OCI-LY7 (cell line): ENCODE measurements at regions not wholly inside any gene's neighbourhood (a gene's known extent, or its start where the extent isn't known, plus 50 kb on each side); places are given as distances from the start of the nearest gene placed in this dataset.

Experiments
- EZH2phosphoT487 ChIP-seq: fragments of 200-600 bp; sonication (generic); IDR thresholded peaks from 2 replicates; pipeline ENCODE4 v1.6.1; 2018; ENCODE audit warnings: low read depth, borderline replicate concordance, mild to moderate bottlenecking, mixed run types, antibody characterized with exemption, low read length, moderate library complexity, mixed read lengths
- TF ChIP-seq, protein P1 (sequence below): fragments of 200-600 bp; sonication (generic); conservative IDR thresholded peaks from 2 replicates; pipeline ENCODE4 v1.5.1; 2014; ENCODE audit warnings: mild to moderate bottlenecking, antibody characterized with exemption, low read length, moderate library complexity, mixed read lengths

DNA sequence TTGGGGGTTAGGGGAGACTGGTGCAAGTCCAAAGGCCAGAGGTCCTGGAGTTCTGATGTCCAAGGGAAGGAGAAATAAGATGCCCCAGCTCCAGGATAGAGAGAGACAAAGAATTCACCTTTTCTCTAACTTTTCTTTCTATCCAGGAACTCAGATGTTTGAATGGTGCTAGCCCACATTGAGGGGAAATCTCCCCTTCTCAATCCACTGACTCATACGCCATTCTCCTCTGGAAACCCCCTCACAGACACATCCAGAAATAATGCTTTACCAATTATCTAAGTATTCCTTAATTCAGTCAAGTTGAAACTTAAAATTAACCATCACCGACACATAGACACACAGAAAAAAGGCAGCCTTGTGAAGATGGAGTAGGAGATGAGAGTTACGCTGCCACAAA lies 1085.2 kb downstream of the NSUN3 start:
- TF ChIP-seq EZH2phosphoT487 = no peak
- TF ChIP-seq, protein P1, sequence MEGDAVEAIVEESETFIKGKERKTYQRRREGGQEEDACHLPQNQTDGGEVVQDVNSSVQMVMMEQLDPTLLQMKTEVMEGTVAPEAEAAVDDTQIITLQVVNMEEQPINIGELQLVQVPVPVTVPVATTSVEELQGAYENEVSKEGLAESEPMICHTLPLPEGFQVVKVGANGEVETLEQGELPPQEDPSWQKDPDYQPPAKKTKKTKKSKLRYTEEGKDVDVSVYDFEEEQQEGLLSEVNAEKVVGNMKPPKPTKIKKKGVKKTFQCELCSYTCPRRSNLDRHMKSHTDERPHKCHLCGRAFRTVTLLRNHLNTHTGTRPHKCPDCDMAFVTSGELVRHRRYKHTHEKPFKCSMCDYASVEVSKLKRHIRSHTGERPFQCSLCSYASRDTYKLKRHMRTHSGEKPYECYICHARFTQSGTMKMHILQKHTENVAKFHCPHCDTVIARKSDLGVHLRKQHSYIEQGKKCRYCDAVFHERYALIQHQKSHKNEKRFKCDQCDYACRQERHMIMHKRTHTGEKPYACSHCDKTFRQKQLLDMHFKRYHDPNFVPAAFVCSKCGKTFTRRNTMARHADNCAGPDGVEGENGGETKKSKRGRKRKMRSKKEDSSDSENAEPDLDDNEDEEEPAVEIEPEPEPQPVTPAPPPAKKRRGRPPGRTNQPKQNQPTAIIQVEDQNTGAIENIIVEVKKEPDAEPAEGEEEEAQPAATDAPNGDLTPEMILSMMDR = no peak
